T1000 (cell line): ENCODE measurements at regions not wholly inside any gene's neighbourhood (a gene's known extent, or its start where the extent isn't known, plus 50 kb on each side); places are given as distances from the start of the nearest gene placed in this dataset.
"Not testable (repeated sequence)": the region's sequence is repeated elsewhere in the genome, so short reads cannot be mapped to it uniquely, and the experiment has no call there.

Source experiments
- DNase-seq: peaks from one replicate; lab custom pipeline; 2025; ENCODE audit warnings: mixed read lengths; lab: John Stamatoyannopoulos, UW

DNA sequence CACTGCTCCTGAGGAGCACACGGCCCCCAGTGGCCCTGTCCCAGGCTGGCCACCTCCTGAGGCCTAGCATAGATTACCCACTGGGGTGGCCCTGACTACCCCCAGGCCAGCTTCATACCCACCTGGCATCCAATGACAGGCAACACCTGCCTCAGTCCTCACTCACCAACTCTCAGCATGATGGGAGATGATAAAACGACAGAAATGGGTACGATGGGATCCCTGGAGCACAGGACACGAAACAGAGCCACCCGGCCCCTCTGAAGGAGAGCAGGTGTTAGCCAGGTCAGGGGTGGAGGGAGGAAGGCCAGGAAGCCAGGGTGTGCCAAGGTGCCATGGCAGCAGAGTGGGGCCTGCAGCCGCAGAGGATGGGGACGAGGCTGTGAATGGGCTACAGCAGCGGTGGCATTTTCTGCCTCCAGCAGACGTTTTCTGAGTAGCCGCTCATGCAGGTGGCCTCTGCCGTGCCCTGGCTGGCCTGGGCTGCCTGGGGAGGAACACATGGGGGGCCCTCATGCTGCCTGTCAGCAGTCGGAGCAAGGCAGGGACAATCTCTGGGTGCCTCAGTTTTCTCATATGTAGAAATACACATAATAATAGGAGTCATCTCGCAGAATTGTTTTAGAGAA, 50.2 kb upstream of the FGF3 start:
- DNase-seq: no peak

GRCh38 chr11:69870766-69871165, 51.5 kb upstream of the FGF3 start:
- DNase-seq: no peak

DNA sequence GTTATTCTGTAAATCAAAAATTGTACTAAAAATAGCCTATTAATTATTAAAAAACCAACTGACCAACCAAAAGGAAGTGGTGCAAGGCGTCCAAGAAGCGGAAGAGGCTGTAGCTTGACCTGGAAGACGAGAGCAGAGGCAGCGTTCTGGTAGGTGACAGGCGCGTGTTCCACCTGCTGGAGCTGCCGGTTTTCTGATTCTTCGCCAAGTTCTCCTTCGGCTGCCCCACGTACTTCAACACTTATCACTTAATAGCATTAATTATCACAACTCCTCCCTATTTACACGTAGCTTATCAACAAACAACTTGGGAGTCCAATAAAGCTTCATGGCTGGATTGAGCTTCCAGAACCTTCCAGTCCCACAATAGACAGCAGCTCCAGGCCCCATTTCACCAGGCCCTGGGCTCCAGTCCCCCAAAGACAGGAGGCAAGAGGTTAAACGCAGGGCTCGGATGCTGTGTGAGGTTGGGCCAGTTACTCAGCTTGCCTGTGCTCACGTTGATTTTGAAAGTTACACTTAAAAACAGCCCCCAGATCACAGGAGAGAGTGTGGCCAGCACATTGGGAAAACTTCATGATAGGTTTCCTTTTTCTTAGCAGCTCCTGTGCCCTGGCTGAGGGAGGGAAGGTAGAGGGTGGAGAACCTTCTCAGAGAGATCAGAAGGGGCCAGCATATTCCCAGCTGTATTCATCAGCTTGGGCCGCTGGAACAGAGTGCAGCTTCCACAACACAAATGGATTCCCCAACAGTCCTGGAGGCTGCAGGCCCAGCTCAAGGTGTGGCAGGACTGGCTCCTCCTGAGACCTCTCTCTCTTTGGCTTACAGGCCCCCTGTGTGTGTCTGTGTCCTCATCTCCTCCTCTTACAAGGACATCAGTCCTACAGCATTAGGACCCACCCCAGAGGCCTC, 54.2 kb upstream of the FGF3 start:
- no peak for DNase-seq

DNA sequence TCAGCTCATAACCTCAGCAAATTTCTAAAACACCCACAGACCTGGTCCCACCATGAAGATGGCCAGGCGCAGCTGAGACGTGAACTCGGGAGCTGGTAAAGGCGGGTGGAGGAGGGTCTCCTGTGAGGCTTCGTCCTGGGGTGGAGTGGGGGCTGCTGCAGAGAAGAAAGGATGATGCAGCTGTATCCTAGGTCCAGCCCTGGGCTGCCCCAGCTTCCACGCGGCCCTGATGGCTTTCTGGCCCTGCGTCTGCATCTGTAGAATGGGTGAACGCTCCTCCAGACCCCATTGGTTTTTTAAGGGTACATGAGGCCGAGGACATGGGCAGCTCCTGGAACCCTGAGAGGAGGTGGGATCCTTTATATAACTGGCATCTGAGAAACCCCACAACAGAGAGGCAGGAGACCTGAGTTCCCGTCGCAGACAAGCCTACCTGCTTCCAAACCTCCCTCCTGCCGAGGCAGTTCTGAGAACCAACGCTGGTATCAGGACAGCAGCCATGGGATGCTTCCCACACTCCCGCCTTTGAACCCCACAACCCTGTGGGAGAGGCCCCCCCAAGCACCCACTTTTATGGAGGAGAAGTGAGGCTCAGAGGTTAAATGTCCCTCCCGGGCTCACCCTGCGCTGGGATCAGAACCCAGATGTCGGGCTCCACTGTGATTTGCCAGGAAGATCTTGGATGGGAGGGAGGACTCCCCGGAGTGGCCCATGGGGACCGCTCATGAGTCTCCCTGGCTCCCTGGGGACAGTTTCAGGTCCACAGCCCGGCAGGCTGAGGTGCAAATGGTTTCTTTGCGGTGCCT, 55.2 kb upstream of the FGF3 start:
- no peak for DNase-seq

- DNase-seq: no peak
Observed at GRCh38 chr11:69874984-69875624, 55.9 kb upstream of the FGF3 start.

GRCh38 chr11:69876013-69876412, 56.8 kb upstream of the FGF3 start:
- DNase-seq: no peak

- no peak for DNase-seq
Observed at GRCh38 chr11:69877235-69877634, 58.0 kb upstream of the FGF3 start.

DNA sequence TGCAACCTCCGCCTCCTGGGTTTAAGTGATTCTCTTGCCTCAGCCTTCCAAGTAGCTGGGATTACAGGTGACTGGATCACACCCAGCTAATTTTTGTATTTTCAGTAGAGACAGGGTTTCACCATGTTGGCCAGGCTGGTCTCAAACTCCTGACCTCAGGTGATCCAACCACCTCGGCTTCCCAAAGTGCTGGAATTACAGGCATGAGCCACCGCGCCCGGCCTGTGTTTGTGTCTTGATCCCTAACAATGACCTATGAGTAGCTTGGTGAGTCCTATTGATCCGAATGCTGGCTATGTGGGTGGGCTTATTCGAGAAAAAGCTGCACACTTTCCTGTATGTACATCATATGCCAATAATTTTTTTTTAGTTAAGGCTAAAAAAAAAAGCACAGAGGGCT, 58.5 kb upstream of the FGF3 start:
- not testable (repeated sequence) for DNase-seq

DNA sequence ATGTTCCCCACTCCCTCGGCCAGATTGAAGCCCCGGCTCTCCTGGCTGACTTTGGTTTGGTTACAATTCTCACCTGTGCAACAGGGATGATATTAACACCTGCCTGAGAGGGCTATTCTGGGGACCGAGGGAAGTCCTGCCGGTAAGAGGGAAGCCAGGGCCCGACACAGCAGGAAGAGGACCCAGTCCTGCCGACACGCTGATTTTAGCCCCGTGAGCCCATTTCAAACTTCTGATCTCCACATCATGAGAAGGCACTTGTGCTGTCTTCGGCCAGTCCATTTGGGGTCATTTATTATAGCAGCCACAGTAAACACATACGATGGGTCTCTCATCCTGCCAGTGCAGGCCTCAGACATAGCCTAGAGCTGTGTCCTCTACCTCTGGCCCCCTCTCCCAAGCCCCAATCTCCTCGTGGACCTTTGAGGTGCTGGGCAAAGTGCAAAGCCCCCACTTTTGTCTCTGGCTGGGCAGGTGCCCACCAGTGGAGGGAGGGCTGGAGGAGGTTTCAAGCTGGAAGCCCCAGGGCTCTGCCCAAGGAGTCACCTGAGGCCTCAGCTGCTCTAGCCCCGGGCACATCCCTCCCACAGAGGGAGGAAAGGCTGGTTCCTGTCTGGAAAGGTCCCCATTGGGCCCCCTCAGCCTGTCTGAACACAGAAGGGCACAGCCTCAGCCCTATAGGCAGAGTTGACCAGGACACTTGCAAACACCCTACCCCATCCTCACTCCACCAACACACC, 59.1 kb upstream of the FGF3 start:
- no peak for DNase-seq

DNA sequence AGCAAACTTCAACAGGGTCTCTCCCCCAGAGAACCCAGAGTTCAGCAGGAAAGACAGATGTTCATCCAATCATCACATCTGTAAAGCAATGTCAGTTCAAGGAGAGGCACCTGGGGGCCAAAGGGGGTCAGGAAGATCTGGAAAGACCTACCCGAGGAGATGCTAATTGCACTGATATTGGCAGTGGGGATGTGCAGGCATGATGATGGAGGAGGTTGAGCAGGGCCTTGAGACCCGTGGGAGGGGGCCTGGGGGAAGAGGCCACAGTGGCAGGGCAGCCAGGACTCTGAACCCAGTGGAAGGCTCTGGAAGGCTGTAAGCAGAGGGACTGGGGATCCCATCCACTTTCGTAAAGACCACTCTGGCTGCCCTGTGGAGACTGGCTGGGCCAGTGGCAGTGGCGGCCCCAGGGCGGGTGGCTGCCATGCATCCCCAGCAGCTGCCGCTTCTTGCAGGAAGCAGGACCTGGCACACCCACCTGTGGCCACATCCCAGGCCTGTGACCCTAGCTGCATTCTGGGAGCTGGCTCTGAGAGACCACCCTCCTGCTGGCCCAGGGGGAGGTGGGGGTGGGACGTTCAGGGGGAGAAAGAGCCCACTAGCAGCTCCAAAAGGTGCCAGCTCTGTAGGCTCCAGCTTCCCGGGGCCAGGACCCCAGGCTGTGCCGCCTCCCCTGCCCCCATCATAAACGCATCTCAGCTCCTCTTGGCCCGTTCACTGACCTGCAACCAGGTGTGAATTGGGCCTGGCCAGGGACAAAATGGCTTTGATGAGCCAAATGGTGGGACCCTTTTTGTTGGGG, 59.9 kb upstream of the FGF3 start:
- DNase-seq: no peak

DNA sequence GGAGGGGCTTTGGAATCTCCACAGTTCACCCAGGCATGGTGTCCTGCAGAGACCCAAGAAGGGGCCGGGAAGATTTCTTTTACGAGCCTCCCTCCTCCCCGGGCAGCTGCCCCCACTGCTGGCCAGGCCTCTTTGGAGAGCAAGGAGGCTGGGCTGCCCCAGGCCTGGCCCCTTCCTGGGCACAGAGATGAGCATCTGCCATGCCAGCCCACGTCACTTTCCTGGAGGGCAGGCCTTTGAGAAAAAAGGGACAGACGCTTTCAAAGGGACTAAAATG, 60.5 kb upstream of the FGF3 start:
- no peak for DNase-seq

- no peak for DNase-seq
Observed at GRCh38 chr11:69880041-69880825, 61.0 kb upstream of the FGF3 start.

- DNase-seq: no peak
Observed at GRCh38 chr11:69880826-69881445, 61.7 kb upstream of the FGF3 start.

- no peak for DNase-seq
Observed at GRCh38 chr11:69881467-69882269, 62.5 kb upstream of the FGF3 start.

DNA sequence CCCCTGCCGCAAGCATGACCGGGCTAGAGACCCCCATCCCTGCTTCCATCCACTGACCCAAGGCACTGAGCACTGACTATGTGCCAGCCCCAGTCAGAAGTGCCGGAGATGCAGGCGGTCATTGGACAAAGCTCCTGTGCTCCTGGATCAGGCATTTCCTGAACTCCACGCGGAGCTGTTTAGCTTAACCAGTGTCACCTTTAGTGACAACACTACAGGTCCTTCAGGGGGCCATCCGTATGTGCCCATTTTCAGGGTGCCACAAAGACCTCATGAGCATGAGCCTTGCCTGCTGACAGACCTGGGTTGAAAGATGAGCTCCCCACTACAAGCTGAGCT, 63.0 kb upstream of the FGF3 start:
- no peak for DNase-seq

GRCh38 chr11:69883292-69884255, 64.4 kb upstream of the FGF3 start:
- no peak for DNase-seq

DNA sequence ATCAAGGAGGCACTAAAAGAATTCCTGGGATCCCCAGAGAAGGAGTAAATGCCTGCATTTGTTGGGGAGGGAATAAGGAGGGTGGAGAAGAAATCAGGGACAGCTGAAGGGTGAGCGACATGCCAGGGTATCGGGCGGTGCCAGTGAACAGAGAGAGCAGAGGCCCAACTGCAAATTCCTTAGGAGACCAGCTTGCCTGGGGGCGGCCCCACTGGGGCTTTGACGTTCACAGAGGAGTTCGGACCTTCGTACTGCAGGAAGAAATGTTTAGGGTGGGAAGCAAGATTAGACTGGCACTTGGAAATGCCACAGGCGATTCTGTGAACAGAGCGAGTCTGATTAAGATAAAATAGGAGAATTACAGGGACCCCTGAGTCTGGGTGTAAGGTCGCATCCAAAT, 65.1 kb upstream of the FGF3 start:
- DNase-seq: no peak

- no peak for DNase-seq
Observed at GRCh38 chr11:69884751-69885150, 65.5 kb upstream of the FGF3 start.
